GM19467 (cell line): ENCODE measurements at regions not wholly inside any gene's neighbourhood (a gene's known extent, or its start where the extent isn't known, plus 50 kb on each side); places are given as distances from the start of the nearest gene placed in this dataset.
"Not testable (repeated sequence)": the region's sequence is repeated elsewhere in the genome, so short reads cannot be mapped to it uniquely, and the experiment has no call there.

Experiments
- ATAC-seq: cut with Tn5 transposase; IDR thresholded peaks from one replicate; pipeline ENCODE4 v1.9.1; 2021; ENCODE audit warnings: mild to moderate bottlenecking, moderate library complexity; ENCODE audit not compliant: unreplicated experiment

DNA sequence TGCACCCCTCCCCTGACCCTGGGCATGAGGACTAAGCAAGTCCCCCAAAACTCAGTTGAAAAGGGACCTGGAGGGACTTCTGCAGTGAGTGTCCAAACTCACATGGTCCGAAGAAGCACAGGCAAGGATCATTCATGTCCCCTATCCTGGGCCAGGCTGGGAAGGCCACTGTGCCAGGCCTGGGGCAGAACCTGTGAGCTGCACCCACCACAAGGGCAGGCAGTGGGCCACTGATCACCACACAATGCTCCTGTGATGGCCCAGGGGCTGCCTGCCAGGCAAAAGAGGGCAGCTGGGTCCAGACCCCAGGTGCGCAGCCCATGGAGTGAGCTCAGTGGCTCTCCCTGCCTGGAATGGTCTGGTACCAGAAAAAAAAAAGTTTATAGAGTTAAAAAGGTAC, 295.4 kb downstream of the CCDC74A start:
- not testable (repeated sequence) for ATAC-seq

DNA sequence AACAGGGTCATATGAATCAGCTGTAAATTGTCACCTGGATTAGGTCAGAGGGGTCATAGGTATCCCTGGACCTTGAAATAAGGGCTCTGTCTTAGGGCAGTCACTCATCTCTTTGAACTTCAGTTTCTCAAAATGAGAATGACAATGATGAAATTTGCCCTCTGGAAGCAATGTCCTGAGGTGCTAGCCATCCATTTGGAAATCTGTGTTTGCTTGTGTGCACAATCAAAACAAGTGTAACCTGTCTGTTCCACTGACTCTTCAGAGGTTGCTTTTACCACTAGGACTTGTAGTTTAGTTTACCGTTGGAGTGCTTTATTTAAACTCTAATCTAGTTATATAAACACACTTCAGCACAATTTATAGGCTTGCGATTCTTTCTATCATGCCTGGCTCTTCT, 297.3 kb downstream of the CCDC74A start:
- ATAC-seq = not testable (repeated sequence)

DNA sequence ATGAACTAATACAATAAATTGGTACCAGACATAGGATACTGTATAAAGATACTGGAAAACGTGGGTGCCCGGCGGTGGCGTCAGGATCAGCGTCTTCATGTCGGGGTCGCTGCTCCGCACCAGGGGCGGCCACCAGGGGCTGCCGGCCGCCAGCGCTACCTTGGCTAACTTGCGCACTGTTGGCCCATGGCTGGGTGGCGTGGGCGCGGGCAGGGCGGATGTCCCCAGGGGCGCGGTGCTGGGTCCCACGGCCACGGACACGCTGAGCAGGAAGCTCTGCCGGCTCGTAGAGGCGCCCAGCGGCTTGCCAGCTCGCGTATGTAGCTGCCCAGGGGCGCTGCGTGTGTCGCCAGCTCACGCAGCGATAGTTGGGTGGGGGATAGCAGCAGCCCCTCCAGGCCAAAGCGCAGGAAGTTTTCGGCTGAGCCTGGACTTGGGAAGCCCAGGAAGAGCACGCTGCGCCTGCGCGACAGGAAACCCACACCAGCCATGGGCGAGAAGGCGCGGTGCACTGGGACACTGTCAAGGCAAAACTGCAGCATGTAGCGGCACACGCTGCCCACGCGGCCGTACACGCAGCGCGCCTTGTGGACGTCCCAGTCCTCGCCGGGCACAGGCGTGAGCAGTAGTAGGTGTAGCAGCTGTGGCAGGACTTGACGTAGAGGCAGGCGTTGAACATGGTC, 299.9 kb downstream of the CCDC74A start:
- no peak for ATAC-seq

DNA sequence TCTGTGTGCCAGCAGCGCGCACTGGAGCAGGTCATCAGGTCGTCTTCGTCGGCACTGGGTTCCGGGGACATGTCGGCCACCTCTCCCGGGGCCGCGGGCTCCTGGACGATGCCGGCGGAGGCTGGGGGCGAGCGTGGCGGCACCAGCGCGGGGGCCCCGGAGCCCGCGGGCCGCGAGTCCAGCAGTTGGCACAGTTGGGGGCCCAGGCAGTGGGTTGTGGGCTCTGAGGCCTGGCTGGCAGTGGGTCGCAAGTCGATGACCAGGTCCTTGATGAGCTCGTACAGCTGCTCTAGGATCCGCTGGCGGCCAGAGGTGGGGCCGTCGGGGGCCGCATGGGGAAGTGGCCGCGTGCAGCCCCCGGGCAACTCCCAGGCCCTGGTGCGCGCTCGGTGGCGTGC, 300.5 kb downstream of the CCDC74A start:
- ATAC-seq = no peak

DNA sequence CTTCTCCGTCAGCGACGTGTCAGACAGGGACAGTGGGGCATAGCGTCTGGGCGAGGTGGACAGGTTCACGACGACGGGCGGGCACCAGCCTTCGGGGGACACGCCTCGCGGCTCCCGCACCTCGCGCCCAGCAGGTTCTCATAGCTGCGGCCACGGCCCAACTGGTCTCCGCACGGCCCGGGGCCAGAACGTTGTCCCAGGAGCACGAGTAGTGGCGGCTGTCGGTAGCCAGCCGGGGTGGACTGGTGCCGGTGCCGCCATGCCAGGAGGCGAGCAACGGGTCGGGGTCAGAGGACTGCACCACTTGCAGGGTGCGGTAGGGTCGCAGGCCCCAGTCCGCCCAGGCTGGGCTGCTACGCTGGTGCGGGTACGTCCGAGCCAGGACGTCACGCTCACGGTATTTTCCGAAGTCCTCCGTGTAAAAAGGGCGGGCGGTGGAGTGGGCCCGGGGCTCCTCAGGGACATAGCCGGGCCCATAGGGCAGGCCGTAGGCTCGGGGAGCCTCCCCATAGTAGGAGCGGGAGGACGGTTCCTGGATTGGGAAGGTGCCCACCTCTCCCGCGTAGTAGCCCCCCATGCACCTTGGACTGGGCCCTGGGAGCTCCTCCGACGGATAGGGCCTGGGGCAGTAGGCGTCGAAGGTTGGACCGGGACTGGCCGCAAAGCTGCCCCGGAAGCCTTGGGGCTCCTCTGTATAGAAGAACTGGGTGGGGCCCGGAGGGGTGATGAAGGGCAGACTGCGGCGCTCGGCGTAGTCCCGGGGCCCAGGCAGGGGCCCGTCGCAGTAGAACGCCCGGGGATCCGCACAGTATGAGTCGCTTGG, 301.2 kb downstream of the CCDC74A start:
- ATAC-seq = not testable (repeated sequence)

DNA sequence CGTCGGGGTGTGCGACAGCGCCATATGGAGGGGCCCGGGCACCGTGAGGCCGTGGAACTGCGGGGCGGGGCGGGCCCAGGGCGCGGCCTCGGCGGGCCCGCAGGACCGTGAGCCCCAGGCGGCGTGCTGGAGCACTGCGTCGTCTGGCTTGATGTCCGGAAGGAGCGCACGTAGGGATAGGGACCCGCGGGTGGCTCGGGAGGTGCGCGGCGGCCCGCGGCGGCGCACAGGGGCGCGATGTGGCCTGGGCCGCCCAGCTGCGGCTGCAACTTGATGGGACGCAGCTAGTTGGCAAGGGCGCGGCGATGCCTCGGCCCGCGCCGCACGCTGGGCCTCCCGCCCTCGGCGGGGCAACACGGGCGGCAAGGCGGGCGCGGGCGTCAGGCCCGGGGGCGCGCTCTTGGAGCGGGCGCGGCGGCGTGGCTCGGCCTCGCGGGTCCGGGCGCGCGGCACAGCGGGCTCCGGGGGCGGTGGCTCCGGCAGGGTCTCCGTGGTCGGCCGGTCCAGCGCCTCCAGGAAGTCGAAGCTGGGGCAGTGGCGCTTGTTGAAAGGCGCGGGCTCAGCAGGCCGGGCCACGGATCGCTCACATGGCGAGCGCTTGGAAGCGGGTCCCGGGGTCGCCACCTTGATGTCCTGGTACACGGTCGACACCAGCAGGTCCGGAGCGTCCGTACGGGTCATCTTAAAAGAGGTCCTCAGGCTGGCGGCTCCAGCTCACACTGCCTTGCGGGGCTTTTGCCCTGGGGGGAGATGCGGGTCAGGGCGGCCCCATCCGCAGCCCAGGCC, 302.0 kb downstream of the CCDC74A start:
- ATAC-seq = not testable (repeated sequence)

DNA sequence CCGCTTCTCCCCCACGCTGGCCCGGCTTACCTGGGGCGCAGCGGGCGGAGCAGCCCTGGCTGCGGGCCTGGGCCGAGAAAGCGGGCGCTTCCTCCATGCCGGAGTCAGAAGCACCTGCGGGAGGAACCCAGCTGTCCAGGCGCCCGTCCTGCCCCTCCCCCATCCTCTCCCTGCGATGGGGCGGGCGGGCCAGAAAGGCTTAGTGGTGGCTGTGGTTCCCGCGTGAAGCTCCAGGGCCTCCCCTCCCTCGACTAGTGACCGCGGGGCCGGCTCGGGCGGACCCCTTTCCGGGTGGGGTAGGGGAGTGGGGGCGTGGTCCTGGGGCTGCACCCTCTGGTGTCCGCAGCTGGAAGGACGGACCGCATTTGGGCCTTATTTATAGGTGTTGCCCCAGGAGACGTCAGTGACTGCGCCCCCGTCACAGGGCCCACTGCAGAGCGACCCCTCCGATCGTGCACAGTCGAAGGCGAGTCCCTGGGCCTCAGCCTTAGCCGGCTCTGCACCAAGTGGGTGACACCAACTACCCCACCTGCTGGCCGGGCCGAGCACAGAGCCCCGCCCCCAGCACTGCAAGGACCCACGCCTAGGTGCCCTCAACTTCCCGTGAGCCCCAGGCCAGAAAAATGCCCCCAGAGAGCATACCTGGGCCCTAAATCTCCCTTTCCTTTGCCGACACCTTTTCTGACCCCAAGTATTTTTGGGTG, 302.7 kb downstream of the CCDC74A start:
- ATAC-seq = not testable (repeated sequence)

DNA sequence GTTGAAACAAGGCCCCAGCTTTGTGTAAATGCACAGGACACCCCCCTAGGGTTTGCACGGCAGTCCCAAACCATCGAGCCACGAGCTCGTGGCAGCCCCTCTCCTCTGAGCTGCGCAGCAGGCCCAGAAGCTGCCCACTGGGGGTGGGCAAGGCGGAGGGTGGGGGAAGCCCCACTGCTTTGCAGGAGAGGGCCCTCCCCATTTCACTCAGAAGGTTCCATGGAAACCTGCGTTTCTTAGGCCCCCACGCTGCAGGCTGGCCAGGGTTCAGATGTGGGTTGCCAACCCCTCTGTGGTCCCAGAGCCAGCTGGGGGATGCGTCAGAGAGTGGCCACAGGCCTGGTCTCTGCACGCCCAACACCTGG, 303.2 kb downstream of the CCDC74A start:
- ATAC-seq = not testable (repeated sequence)

DNA sequence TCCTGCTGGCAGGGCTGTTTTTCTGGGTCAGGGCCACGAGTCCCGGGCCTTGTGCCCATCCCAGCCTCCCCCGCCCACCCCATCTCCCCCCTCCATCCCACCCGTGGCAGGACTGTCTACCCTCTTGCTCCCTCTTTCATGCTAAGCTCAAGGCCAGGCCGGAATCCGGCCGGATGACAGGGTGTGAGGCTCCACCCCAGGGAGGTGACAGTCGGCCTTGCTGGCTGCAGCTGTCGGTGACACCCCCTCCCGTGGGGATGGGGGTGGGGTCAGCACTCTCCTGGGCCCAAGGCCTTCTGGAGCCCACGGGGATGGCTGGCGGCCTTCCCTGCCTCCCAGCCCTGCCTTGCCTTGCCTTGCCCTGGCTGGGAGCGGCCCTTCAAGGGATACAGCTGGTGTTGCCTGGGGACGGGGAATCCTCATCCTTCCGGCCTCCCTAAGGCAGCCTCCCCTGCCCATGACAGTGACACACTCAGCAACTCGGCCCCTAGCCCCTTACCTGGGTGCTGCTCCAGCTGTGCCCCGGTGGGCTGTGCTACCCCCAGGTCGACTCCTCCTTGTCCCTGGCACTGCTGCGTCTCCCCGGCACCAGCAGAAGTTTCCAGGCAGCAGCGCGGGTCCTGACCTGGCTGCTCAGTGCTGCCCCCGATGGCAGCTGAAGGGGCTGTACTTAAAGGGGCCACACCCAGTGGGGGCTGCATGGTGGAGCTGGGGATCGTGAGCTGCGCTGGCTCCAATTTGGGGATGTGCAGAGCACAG, 303.9 kb downstream of the CCDC74A start:
- ATAC-seq = not testable (repeated sequence)

DNA sequence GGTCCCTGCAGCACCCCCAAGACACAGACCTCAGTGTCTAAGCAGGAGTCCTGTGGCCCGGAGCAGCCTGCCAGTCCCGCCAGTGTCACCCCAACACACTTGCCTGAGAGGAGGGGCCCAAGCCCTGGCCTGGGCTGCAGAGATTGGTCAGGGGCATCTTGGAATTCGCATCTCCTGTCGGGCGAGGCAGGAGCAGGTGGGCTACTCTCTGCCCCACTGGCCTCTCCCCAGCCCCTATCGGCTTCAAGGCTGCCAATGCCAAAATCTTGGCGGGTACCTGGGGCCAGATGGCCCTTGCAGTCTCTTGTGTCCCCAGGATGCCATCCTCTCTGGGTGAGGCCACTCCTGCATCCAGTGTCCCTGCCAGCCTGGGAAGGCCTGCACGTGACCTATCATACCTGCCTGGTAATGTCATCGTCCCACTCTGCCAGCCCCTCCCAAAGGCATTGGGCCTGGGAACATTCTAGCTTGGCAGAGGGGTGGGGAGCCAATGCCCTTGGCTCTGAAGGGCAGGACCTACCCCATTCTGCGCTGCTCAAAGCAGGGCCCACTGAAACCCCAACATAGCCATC, 304.6 kb downstream of the CCDC74A start:
- not testable (repeated sequence) for ATAC-seq

DNA sequence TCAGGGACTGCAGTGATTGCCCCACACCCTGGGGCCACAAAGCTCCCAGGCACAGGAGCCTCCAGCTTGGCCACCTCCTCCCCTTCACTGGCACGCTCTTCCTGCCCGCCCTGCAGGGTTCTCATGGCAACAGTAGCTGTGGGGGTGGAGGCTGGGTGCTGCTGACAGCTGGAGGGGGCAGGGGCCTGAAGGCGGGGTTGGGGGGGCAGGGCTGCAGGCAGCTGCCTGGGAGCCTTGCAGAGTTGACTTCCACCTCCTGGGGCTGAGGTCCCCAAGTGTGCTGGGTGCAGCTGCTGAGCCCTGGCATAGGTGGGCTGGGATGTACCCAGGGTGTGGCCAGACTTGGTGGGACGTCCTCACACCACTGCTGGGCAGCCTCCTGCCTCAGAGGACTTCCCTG, 305.2 kb downstream of the CCDC74A start:
- not testable (repeated sequence) for ATAC-seq

DNA sequence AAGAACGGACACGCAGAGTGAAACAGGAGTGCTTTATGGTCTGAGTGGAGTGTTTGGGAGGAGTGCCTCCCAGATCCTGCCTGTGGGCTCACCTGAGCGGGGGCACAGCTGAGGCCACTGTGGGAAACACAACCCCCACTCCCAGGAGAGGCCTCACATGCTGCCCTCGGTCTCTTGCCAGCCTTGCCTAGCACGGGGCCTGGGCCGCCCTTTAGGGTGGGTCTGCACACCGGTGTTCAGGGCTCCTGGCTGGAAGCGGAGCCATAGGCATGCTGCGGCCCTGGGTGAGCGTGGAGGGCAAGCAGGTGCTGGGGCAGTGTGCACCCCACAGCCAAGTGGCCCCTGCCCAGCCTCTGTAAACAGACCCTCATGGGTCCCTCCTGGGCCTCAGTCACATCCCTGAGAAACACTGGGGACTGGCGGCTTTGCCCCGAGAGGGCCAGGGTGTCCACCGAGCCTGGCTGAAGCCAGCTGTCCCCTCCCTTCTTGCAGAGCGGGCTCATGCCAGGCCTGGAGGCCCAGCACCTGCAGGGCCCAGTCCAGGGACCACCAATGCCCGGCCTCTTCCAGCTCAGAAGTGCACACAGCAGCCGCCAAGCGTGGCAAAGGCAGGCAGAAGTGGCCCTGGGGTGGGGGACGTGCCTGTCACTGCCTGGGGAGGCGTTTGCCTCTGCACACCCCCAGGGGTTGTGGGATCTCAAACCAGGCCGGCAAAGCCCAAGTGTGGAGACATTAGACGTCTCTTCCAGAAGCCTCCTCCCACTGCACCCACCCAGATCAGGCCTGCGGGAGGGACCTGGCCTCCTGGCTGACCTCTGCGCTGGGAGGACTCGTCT, 305.9 kb downstream of the CCDC74A start:
- not testable (repeated sequence) for ATAC-seq

DNA sequence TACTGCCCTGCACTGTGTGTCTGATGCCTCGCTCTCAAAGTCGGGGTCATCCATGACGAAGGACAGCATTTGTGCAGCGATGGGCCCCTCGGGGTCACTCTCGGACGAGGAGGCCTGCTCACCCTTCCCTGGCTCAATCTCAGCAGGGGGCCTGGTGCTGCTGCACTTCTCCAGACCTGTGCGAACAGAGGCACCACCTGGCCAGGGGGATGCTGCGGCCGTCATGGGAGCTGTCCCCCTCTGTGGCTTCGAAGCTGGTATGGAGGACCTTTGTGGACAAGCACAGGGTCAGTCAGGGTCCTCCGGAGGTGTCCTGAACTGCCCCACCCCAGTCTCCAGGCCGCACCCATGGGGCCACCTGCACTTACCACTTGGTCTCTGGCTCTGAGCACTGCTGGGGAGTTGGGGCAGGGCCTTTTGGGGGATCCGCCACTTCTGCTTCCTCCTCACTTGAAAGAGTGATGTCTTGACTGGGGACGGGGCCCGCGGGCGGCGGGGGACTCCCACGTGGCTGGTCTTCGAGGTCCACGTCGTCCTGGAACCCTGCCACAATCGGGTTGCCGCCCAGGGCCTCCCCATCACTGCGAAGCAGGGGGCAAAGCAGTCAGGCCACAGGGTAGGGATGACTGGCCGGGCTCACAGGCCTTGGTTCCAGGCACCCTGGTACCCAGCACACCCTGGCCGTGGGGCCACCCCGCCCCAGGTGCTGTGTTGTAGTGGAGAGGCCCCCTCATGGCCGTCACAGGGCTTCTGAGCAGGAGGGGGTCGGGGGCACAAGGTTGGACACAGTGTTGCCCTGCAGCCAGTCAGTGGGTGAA, 306.7 kb downstream of the CCDC74A start:
- not testable (repeated sequence) for ATAC-seq

DNA sequence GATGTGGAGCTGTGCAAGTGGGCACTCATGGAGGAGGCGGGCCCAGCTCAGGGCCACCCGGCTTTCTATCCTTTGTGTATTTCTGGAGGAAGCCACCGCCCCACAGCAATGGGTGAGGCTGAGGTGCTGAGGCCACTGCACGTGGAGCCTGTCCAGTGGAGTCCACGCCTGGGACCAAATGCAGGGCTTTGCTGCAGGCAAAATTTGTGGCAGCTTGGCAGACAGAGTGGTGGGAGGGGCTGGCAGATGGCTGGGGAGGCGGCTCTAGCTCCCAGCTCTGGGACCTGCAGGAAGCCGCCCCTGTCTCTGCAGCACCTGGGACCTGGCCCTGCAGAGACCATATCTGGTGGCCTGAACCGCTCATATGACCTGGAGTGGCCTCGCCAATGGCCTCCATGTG, 307.3 kb downstream of the CCDC74A start:
- ATAC-seq = not testable (repeated sequence)

DNA sequence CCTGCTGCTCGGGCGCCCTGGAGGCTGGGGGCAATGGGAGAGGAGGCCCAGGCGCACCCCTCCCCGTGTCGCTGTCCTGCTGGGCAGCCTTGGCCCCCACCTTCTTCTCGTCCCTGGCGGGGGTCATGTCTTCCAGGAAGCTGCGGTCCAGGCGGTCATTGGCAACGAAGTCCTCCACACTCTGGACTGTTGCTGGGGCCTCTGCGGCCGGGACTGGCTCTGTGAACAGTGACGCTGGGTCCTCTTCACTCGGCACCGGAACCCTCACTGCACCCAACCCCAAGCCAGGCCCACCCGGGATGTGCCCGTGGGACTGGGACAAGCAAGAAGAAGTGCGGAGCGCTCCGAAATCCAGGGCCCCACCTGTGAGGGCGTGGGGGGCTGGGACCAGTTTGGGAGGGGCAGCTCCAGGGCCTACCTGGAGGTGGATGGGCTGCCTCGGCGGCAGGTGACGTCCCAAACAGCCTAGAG, 308.0 kb downstream of the CCDC74A start:
- ATAC-seq = no peak

DNA sequence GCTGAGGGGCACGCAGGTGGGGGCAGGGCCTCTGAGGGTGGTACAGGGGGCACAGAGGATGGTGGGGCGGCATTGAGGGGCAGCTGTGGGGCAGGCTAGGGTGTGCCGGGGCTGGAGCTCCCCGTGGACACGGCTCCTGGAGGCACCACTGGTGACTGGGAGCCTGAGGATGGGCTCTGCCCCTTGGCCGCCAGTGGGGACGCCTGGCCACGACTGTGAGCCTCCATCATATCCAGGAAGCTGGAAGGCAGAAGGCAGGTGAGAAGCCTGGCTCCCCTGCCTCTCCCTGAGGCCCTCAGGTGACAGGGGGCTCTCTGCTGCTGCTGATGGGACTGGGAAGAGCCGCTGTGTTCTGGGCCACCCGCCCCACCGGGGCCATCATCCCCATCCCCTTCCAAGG, 308.4 kb downstream of the CCDC74A start:
- ATAC-seq = not testable (repeated sequence)

DNA sequence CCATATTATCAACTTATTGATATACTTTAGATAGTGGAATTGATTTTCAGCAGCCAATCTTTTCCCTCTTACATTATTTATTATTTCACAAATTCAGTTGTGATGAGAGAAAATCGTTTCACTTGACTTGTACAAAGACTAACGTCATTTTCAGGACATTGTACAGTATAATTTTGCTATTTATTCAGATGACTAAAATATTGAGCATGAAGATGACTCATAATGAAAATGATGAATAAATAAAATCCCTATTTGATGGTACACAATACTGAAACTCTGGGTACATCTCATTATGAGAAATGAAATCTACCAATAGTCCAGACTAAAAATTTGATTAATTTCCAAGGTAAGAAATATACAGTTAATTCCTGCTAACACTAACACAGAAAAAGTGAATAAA, 316.4 kb downstream of the CCDC74A start:
- not testable (repeated sequence) for ATAC-seq

DNA sequence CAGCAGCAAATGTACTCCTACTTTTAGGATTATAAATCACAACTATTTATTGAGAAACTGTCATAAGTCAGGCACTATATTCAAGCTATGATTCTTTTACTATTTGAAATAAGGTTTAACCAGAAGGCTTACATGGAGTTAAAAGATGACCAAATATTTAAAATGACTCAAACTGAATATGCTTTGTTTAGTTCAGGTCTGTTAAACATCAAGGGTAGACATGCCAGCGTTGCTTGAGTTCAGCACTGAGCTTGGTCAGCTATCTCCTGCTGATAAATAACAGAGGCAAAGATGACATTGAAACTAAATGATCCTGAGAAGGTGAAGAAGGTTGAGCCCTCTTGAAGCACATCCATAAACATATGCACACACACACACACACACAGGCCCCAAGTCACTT, 305.6 kb downstream of the ANKRD30BL start:
- ATAC-seq = not testable (repeated sequence)
